GM23338 (cell line): ENCODE measurements at regions not wholly inside any gene's neighbourhood (a gene's known extent, or its start where the extent isn't known, plus 50 kb on each side); places are given as distances from the start of the nearest gene placed in this dataset.

Experiments used
- ATAC-seq: fragments of 200-7000 bp; cut with Tn5 transposase; 3 replicates; pipeline ENCODE4 v1.9.1; 2020
- DNase-seq: peaks from one replicate; pipeline ENCODE4 v3.0.0-alpha.2; 2015; ENCODE audit warnings: low spot score
- H2AFZ ChIP-seq: fragments of 200-600 bp; sonication (generic); 2 replicates; pipeline ENCODE4 v1.8.0; 2016; ENCODE audit warnings: antibody characterized with exemption, mild to moderate bottlenecking, moderate library complexity
- H3F3A ChIP-seq: fragments of 200-600 bp; sonication (generic); replicated peaks from 2 replicates; pipeline ENCODE4 v1.8.0; 2017; ENCODE audit warnings: antibody characterized with exemption, mixed run types, low read depth
- H3K27ac ChIP-seq: fragments of 200-600 bp; sonication (generic); 2 replicates; pipeline ENCODE4 v1.6.1; 2016; ENCODE audit warnings: low read depth
- H3K27me3 ChIP-seq: fragments of 200-600 bp; sonication (generic); 2 replicates; pipeline ENCODE4 v1.8.0; 2016; ENCODE audit warnings: mild to moderate bottlenecking, mixed run types, moderate library complexity; ENCODE audit not compliant: insufficient read depth
- H3K36me3 ChIP-seq: fragments of 200-600 bp; sonication (generic); 2 replicates; pipeline ENCODE4 v1.8.0; 2016; ENCODE audit warnings: mild to moderate bottlenecking; ENCODE audit not compliant: insufficient read depth
- H3K4me1 ChIP-seq: fragments of 200-600 bp; sonication (generic); 2 replicates; pipeline ENCODE4 v1.8.0; 2016; ENCODE audit warnings: mild to moderate bottlenecking, moderate library complexity; ENCODE audit not compliant: insufficient read depth
- H3K4me2 ChIP-seq: fragments of 200-600 bp; sonication (generic); 2 replicates; pipeline ENCODE4 v1.7.1; 2017; ENCODE audit warnings: mixed run types
- H3K4me3 ChIP-seq: fragments of 200-600 bp; sonication (generic); 2 replicates; pipeline ENCODE4 v1.6.1; 2016; ENCODE audit warnings: mixed run types
- H3K79me2 ChIP-seq: fragments of 200-600 bp; sonication (generic); replicated peaks from 2 replicates; pipeline ENCODE4 v1.8.0; 2017; ENCODE audit warnings: mild to moderate bottlenecking; ENCODE audit not compliant: insufficient read depth
- H3K9me2 ChIP-seq: fragments of 200-600 bp; sonication (generic); 2 replicates; pipeline ENCODE4 v1.8.0; 2017; ENCODE audit not compliant: insufficient read depth
- H4K20me1 ChIP-seq: fragments of 200-600 bp; sonication (generic); replicated peaks from 2 replicates; pipeline ENCODE4 v1.8.0; 2017; ENCODE audit warnings: mild to moderate bottlenecking; ENCODE audit not compliant: insufficient read depth
- H3K27ac Mint-ChIP-seq: 2 replicates; pipeline ENCODE4 v1.8.0; 2020; ENCODE audit warnings: inconsistent platforms, mild to moderate bottlenecking, moderate library complexity, mixed read lengths
- H3K27me3 Mint-ChIP-seq: 3 replicates; pipeline ENCODE4 v1.8.0; 2022; ENCODE audit warnings: low read depth, mild to moderate bottlenecking, moderate library complexity, mixed read lengths, inconsistent platforms; ENCODE audit not compliant: insufficient read depth, poor library complexity
- H3K36me3 Mint-ChIP-seq: 3 replicates; pipeline ENCODE4 v1.8.0; 2021; ENCODE audit warnings: low read depth, mild to moderate bottlenecking, inconsistent platforms, moderate library complexity, mixed read lengths
- H3K4me1 Mint-ChIP-seq: 3 replicates; pipeline ENCODE4 v1.8.0; 2020; ENCODE audit warnings: mild to moderate bottlenecking, inconsistent platforms, mixed read lengths
- H3K4me3 Mint-ChIP-seq: 3 replicates; pipeline ENCODE4 v1.8.0; 2021; ENCODE audit warnings: moderate library complexity, mild to moderate bottlenecking, inconsistent platforms, mixed read lengths
- H3K9me3 Mint-ChIP-seq: 3 replicates; pipeline ENCODE4 v1.8.0; 2020; ENCODE audit warnings: moderate library complexity, mild to moderate bottlenecking, inconsistent platforms, mixed read lengths
- EZH2 ChIP-seq: fragments of 200-600 bp; sonication (generic); IDR thresholded peaks from one replicate; pipeline ENCODE4 v1.8.0; 2017; ENCODE audit warnings: antibody characterized with exemption, mild to moderate bottlenecking, low read depth; ENCODE audit not compliant: unreplicated experiment
- EZH2phosphoT487 ChIP-seq: fragments of 200-600 bp; sonication (generic); IDR thresholded peaks from one replicate; pipeline ENCODE4 v1.8.1; 2018; ENCODE audit warnings: antibody characterized with exemption; ENCODE audit not compliant: unreplicated experiment
- JUNB ChIP-seq: IDR thresholded peaks from one replicate; pipeline ENCODE4 v1.6.1; 2016; ENCODE audit warnings: antibody characterized with exemption; ENCODE audit not compliant: unreplicated experiment
- NANOG ChIP-seq: IDR thresholded peaks from 2 replicates; pipeline ENCODE4 v1.6.1; 2016; ENCODE audit warnings: antibody characterized with exemption, borderline replicate concordance
- POLR2AphosphoS5 ChIP-seq: IDR thresholded peaks from 2 replicates; pipeline ENCODE4 v1.6.1; 2016; ENCODE audit warnings: antibody characterized with exemption, low read depth
- REST ChIP-seq: IDR thresholded peaks from one replicate; pipeline ENCODE4 v1.6.1; 2018; ENCODE audit warnings: antibody characterized with exemption; ENCODE audit not compliant: unreplicated experiment
- STAT1 ChIP-seq: IDR thresholded peaks from one replicate; pipeline ENCODE4 v1.6.1; 2016; ENCODE audit warnings: antibody characterized with exemption; ENCODE audit not compliant: unreplicated experiment
- ZNF114 ChIP-seq: fragments of 250-450 bp; sonication (Bioruptor Pico); IDR thresholded peaks from 2 replicates; pipeline ENCODE4 v1.5.0; 2020; ENCODE audit warnings: mild to moderate bottlenecking, moderate library complexity
- ZNF462 ChIP-seq: fragments of 250-450 bp; sonication (Bioruptor Pico); IDR thresholded peaks from 2 replicates; pipeline ENCODE4 v1.5.0; 2020; ENCODE audit warnings: mild to moderate bottlenecking, moderate library complexity
- TF ChIP-seq, protein P1 (sequence below): IDR thresholded peaks from 2 replicates; pipeline ENCODE4 v1.6.1; 2016; ENCODE audit warnings: antibody characterized with exemption

GRCh38 chr1:106608841-106609240, 447.6 kb upstream of the PRMT6 start:
- Histone ChIP-seq H3K4me3 (no peak overlapping the region), H3K27me3 (no peaks in the 10 kb centered on the region), H4K20me1 (no peaks in the 10 kb centered on the region), H3K79me2 (no peaks in the 10 kb centered on the region), H2AFZ (no peak overlapping the region), H3F3A (no peaks in the 10 kb centered on the region), H3K4me1 (no peaks in the 10 kb centered on the region), H3K27ac (no peak overlapping the region), H3K9me2 (no peaks in the 10 kb centered on the region), H3K4me2 (no peak overlapping the region), H3K36me3 (no peaks in the 10 kb centered on the region)
- no peak for TF ChIP-seq EZH2phosphoT487
- TF ChIP-seq, protein P1, sequence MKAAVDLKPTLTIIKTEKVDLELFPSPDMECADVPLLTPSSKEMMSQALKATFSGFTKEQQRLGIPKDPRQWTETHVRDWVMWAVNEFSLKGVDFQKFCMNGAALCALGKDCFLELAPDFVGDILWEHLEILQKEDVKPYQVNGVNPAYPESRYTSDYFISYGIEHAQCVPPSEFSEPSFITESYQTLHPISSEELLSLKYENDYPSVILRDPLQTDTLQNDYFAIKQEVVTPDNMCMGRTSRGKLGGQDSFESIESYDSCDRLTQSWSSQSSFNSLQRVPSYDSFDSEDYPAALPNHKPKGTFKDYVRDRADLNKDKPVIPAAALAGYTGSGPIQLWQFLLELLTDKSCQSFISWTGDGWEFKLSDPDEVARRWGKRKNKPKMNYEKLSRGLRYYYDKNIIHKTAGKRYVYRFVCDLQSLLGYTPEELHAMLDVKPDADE, result no peak
- no peak for TF ChIP-seq STAT1
- no peak for TF ChIP-seq JUNB
- no peak for TF ChIP-seq NANOG
- no peak for TF ChIP-seq REST
- no peak for TF ChIP-seq ZNF114 (CRISPR knock-in tag)
- no peak for TF ChIP-seq ZNF462 (CRISPR knock-in tag)
- TF ChIP-seq EZH2, result no peak
- TF ChIP-seq POLR2AphosphoS5, result no peak
- no peak overlapping the region for H3K4me3 Mint-ChIP-seq
- no peaks in the 10 kb centered on the region for H3K9me3 Mint-ChIP-seq
- ATAC-seq (no peak), DNase-seq (no peak)
- H3K27ac Mint-ChIP-seq, result no peak overlapping the region
- H3K27me3 Mint-ChIP-seq, result no peaks in the 10 kb centered on the region
- no peaks in the 10 kb centered on the region for H3K36me3 Mint-ChIP-seq
- no peaks in the 10 kb centered on the region; the same call in 2 of the 3 replicates for H3K4me1 Mint-ChIP-seq
